ENCODE measurements at regions not wholly inside any gene's neighbourhood (a gene's known extent, or its start where the extent isn't known, plus 50 kb on each side); places are given as distances from the start of the nearest gene placed in this dataset.

DNA sequence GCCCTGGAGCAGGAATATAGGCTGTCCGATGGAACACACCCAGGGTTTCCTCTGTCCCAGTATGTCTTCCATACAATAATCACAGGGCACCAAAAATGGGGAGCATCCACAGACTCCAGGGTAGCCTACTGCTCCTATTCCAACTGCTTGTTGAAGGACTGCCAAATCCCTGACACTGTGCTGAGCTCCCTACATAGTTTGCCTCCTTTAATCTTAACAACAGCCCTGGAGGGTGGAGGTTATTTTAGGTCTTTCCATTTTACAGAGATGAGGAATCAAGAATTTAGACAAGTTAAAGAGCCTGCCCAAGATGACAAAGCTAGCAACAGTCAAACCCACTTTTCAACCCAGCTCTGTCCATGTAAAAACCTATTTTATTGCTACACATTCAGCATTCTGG lies 790.4 kb downstream of the DIAPH3 start:
- TF ChIP-seq, protein P1, sequence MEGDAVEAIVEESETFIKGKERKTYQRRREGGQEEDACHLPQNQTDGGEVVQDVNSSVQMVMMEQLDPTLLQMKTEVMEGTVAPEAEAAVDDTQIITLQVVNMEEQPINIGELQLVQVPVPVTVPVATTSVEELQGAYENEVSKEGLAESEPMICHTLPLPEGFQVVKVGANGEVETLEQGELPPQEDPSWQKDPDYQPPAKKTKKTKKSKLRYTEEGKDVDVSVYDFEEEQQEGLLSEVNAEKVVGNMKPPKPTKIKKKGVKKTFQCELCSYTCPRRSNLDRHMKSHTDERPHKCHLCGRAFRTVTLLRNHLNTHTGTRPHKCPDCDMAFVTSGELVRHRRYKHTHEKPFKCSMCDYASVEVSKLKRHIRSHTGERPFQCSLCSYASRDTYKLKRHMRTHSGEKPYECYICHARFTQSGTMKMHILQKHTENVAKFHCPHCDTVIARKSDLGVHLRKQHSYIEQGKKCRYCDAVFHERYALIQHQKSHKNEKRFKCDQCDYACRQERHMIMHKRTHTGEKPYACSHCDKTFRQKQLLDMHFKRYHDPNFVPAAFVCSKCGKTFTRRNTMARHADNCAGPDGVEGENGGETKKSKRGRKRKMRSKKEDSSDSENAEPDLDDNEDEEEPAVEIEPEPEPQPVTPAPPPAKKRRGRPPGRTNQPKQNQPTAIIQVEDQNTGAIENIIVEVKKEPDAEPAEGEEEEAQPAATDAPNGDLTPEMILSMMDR (CRISPR knock-in tag; IDR thresholded peaks at IDR 0.05) = no peak
- TF ChIP-seq MAFK (conservative IDR thresholded peaks at IDR 0.05 in 1 of 2, IDR thresholded peaks at IDR 0.05 in 1 of 2; ENCODE audit: low read length in 2 of 2) (no peak), ZNF670 (CRISPR knock-in tag; IDR thresholded peaks at IDR 0.05; ENCODE audit: borderline replicate concordance) (no peak), SUZ12 (IDR thresholded peaks at IDR 0.05; ENCODE audit: low read depth, low read length) (no peak)

Measured in HepG2 (cell line).